ENCODE measurements at regions not wholly inside any gene's neighbourhood (a gene's known extent, or its start where the extent isn't known, plus 50 kb on each side); places are given as distances from the start of the nearest gene placed in this dataset.

GRCh38 chr1:190975827-190976226 is 498.2 kb upstream of the BRINP3 start:
- TF ChIP-seq CTCF (IDR thresholded peaks at IDR 0.05; ENCODE audit: poor library complexity) (no peak), EZH2phosphoT487 (IDR thresholded peaks at IDR 0.05; ENCODE audit: low read depth, severe bottlenecking, unreplicated experiment) (no peak), EZH2 (IDR thresholded peaks at IDR 0.05; ENCODE audit: borderline replicate concordance) (no peak)
